GM19468 (cell line): ENCODE measurements at regions not wholly inside any gene's neighbourhood (a gene's known extent, or its start where the extent isn't known, plus 50 kb on each side); places are given as distances from the start of the nearest gene placed in this dataset.

ENCODE experiments used
- ATAC-seq: cut with Tn5 transposase; IDR thresholded peaks from one replicate; pipeline ENCODE4 v1.9.1; 2021; ENCODE audit warnings: mild to moderate bottlenecking, moderate library complexity, moderate number of reproducible peaks; ENCODE audit not compliant: unreplicated experiment; ENCODE audit errors: extremely low read depth

- no peak for ATAC-seq
These were observed 85.0 kb downstream of the SOX9 start for GRCh38 chr17:72205822-72206221.

GRCh38 chr17:72206376-72206775 is 85.6 kb downstream of the SOX9 start:
- ATAC-seq, result no peak

- ATAC-seq, result no peak
These were observed 88.0 kb downstream of the SOX9 start for GRCh38 chr17:72208832-72209231.

GRCh38 chr17:72212041-72212440 is 91.2 kb downstream of the SOX9 start:
- ATAC-seq, result no peak

- no peak for ATAC-seq
These were observed 94.7 kb downstream of the SOX9 start for GRCh38 chr17:72215490-72215889.

- no peak for ATAC-seq
These were observed 95.1 kb downstream of the SOX9 start for GRCh38 chr17:72215928-72216327.

- ATAC-seq, result no peak
These were observed 98.5 kb downstream of the SOX9 start for GRCh38 chr17:72219137-72219823.

GRCh38 chr17:72219824-72220493 is 99.1 kb downstream of the SOX9 start:
- ATAC-seq, result no peak

- no peak for ATAC-seq
These were observed 102.0 kb downstream of the SOX9 start for GRCh38 chr17:72222661-72223380.

GRCh38 chr17:72223866-72224291 is 103.1 kb downstream of the SOX9 start:
- no peak for ATAC-seq

- no peak for ATAC-seq
These were observed 105.5 kb downstream of the SOX9 start for GRCh38 chr17:72226322-72226721.

GRCh38 chr17:72233986-72234385 is 113.2 kb downstream of the SOX9 start:
- no peak for ATAC-seq

- no peak for ATAC-seq
These were observed 114.2 kb downstream of the SOX9 start for GRCh38 chr17:72234985-72235384.

- no peak for ATAC-seq
These were observed 116.3 kb downstream of the SOX9 start for GRCh38 chr17:72236980-72237633.

GRCh38 chr17:72238157-72238673 is 117.4 kb downstream of the SOX9 start:
- ATAC-seq, result no peak

- no peak for ATAC-seq
These were observed 118.7 kb downstream of the SOX9 start for GRCh38 chr17:72239548-72239947.

GRCh38 chr17:72240333-72240732 is 119.5 kb downstream of the SOX9 start:
- ATAC-seq, result no peak

- no peak for ATAC-seq
These were observed 123.7 kb downstream of the SOX9 start for GRCh38 chr17:72244494-72244893.

- no peak for ATAC-seq
These were observed 124.1 kb downstream of the SOX9 start for GRCh38 chr17:72244956-72245355.

- no peak for ATAC-seq
These were observed 128.6 kb downstream of the SOX9 start for GRCh38 chr17:72249441-72249840.

GRCh38 chr17:72250206-72250605 is 129.4 kb downstream of the SOX9 start:
- ATAC-seq, result no peak
